Spleen (tissue), 7 donors: ENCODE measurements at regions not wholly inside any gene's neighbourhood (a gene's known extent, or its start where the extent isn't known, plus 50 kb on each side); places are given as distances from the start of the nearest gene placed in this dataset.

ENCODE experiments used
- POLR2A ChIP-seq, 3 donors: fragments of 450-650 bp; IDR thresholded peaks; one replicate each; pipeline ENCODE4 v1.5.1; 2017; ENCODE audit warnings: antibody characterized with exemption in 3 of 3, mild to moderate bottlenecking in 1 of 3
- POLR2AphosphoS5 ChIP-seq, 3 donors: sonication (generic); formaldehyde crosslinking; IDR thresholded peaks; one replicate each; pipeline ENCODE4 v1.5.1; 2017; ENCODE audit warnings: antibody characterized with exemption in 3 of 3
- TF ChIP-seq, protein P1 (sequence below), 11 experiments: fragments of 200-600 bp in 7 of 11; fragments of 450-650 bp in 4 of 11; sonication (generic) in 4 of 11; IDR thresholded peaks in 8 of 11; conservative IDR thresholded peaks in 3 of 11; 1 replicate in 7 of 11; 2 replicates in 4 of 11; pipeline versions ENCODE4 v1.4.0 to v1.8.0; 2016 to 2021; ENCODE audit warnings: antibody characterized with exemption in 11 of 11, inconsistent platforms in 4 of 11, mild to moderate bottlenecking in 1 of 11
- donor health status: DM: no; HTN: no; CAD: no; lungs with moderate emphysema.
- donor health status: DM: no; HTN: no; CAD: no.
- donor health status: DM: no; HTN: no; CAD: no.

GRCh38 chr14:53430870-53431269 lies 277.7 kb upstream of the DDHD1 start:
- TF ChIP-seq POLR2A (IDR thresholded peaks at IDR 0.05) (no peak), POLR2AphosphoS5 (IDR thresholded peaks at IDR 0.05) (no peak)
- TF ChIP-seq, protein P1, sequence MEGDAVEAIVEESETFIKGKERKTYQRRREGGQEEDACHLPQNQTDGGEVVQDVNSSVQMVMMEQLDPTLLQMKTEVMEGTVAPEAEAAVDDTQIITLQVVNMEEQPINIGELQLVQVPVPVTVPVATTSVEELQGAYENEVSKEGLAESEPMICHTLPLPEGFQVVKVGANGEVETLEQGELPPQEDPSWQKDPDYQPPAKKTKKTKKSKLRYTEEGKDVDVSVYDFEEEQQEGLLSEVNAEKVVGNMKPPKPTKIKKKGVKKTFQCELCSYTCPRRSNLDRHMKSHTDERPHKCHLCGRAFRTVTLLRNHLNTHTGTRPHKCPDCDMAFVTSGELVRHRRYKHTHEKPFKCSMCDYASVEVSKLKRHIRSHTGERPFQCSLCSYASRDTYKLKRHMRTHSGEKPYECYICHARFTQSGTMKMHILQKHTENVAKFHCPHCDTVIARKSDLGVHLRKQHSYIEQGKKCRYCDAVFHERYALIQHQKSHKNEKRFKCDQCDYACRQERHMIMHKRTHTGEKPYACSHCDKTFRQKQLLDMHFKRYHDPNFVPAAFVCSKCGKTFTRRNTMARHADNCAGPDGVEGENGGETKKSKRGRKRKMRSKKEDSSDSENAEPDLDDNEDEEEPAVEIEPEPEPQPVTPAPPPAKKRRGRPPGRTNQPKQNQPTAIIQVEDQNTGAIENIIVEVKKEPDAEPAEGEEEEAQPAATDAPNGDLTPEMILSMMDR (IDR thresholded peaks at IDR 0.05 in 8 of 11, conservative IDR thresholded peaks at IDR 0.05 in 3 of 11): no peak
